GM10248 (cell line): ENCODE measurements at regions not wholly inside any gene's neighbourhood (a gene's known extent, or its start where the extent isn't known, plus 50 kb on each side); places are given as distances from the start of the nearest gene placed in this dataset.

Experiments used
- CTCF ChIA-PET: fragments of 300-600 bp; sonication (Branson Sonifier 250); formaldehyde crosslinking; extraction: SDS; loops from one replicate; lab custom pipeline; 2021; ENCODE audit warnings: antibody characterized with exemption; lab: Yijun Ruan, JAX
- POLR2A ChIA-PET: fragments of 350-650 bp; sonication (Branson Sonifier 250); formaldehyde crosslinking; extraction: SDS; loops from one replicate; lab custom pipeline; 2020; ENCODE audit warnings: antibody characterized with exemption; lab: Yijun Ruan, JAX
- DNase-seq: peaks from one replicate; pipeline ENCODE4 v3.0.0; 2012; ENCODE audit errors: extremely low spot score
- TF ChIP-seq, protein P1 (sequence below): IDR thresholded peaks from 2 replicates; pipeline ENCODE4 v1.5.1; 2012; ENCODE audit warnings: mild to moderate bottlenecking, low read depth; ENCODE audit errors: extremely low read depth, missing control alignments, control extremely low read depth

DNA sequence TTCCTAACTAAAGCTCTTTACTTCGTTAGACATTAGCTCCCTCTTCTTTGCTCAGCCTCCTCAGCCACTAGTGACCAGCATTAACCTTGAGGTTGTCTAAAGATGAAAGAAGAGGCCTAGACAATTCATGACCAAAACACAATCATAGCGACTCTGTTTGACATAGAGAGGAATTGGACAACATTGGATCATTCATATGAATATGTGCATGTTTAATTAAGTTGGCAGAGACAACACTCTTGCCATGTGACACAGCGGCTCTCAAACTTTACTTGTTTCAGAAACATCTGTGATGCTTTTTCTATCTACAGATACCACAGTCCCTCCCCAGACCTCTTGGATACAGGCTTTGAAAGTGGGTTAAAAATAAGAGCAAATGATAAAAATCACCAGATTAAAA lies 81.7 kb downstream of the LINC00237 start:
- POLR2A ChIA-PET, result no interaction called here
- DNase-seq, result no peak
- TF ChIP-seq, protein P1, sequence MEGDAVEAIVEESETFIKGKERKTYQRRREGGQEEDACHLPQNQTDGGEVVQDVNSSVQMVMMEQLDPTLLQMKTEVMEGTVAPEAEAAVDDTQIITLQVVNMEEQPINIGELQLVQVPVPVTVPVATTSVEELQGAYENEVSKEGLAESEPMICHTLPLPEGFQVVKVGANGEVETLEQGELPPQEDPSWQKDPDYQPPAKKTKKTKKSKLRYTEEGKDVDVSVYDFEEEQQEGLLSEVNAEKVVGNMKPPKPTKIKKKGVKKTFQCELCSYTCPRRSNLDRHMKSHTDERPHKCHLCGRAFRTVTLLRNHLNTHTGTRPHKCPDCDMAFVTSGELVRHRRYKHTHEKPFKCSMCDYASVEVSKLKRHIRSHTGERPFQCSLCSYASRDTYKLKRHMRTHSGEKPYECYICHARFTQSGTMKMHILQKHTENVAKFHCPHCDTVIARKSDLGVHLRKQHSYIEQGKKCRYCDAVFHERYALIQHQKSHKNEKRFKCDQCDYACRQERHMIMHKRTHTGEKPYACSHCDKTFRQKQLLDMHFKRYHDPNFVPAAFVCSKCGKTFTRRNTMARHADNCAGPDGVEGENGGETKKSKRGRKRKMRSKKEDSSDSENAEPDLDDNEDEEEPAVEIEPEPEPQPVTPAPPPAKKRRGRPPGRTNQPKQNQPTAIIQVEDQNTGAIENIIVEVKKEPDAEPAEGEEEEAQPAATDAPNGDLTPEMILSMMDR, result no peak
- CTCF ChIA-PET, result no interaction called here

GRCh38 chr20:21022925-21023324 lies 83.2 kb downstream of the LINC00237 start:
- TF ChIP-seq, protein P1, result no peak
- ChIA-PET POLR2A (no interaction called here), CTCF (interaction anchor here (1.0 to 1.1 kb wide), 2 partner anchors 13 to 23 kb away, joined by 3 read pairs; no protein-coding TSS in a partner anchor)
- no peak for DNase-seq

GRCh38 chr20:21021472-21021790 lies 84.7 kb downstream of the LINC00237 start:
- CTCF ChIA-PET, result no interaction called here
- no peak for DNase-seq
- POLR2A ChIA-PET, result no interaction called here
- TF ChIP-seq, protein P1, result no peak

GRCh38 chr20:21020659-21021471 lies 85.3 kb downstream of the LINC00237 start:
- DNase-seq, result no peak
- TF ChIP-seq, protein P1, result no peak
- ChIA-PET POLR2A (no interaction called here), CTCF (no interaction called here)

GRCh38 chr20:21019814-21020658 lies 86.1 kb downstream of the LINC00237 start:
- ChIA-PET POLR2A (no interaction called here), CTCF (no interaction called here)
- DNase-seq, result no peak

GRCh38 chr20:21019468-21019813 lies 86.7 kb downstream of the LINC00237 start:
- TF ChIP-seq, protein P1, result no peak
- ChIA-PET CTCF (no interaction called here), POLR2A (no interaction called here)
- no peak for DNase-seq

More at GRCh38 chr20:21019814-21020658, 86.1 kb downstream of the LINC00237 start:
- TF ChIP-seq, protein P1, result no peak
